ENCODE measurements at regions not wholly inside any gene's neighbourhood (a gene's known extent, or its start where the extent isn't known, plus 50 kb on each side); places are given as distances from the start of the nearest gene placed in this dataset.

DNA sequence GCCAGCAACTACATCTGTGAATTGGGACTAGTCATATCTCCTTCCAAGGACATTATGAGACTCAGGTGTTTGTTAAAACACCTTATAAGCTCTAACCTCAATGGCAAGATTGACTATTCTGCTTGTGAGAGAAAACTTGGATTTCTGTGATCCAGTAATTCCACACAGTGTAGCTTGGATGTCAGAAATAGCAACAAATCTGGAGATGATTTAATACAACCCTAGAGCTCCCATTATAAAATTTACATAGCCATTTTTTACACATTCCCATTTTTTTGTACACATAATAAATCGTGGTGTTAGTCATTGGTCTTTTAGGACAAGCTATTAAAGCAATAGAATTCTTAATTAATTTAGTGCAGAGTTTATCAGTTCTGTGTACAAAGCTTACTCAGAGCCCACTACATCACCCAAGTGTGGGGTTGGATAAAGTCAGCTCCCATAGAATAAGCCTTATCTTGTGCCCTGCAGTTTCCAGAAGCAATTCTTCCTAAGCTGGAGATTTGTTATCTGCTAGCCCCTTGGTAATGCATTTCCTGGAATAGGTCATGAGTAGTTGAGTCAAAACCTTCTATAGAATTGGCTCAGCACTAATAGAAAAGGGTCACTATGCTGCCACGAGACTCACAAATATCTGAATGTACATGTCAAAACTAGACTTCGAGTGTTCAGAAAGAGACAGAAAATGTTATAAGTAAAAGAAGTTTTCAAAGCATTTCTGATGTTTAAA is 434.0 kb upstream of the RUNX1 start:
- TF ChIP-seq POLR2A (IDR thresholded peaks at IDR 0.05; ENCODE audit: low read depth, low read length) (no peak), POLR2AphosphoS5 (IDR thresholded peaks at IDR 0.05; ENCODE audit: low read depth, low read length) (no peak), TAF1 (IDR thresholded peaks at IDR 0.05; ENCODE audit: borderline replicate concordance, low read depth, low read length) (no peak)

Measured in GM12892 (cell line).